NCI-H524 treated with DMSO at 0.1 percent for 48 hours (cell line): ENCODE measurements at regions not wholly inside any gene's neighbourhood (a gene's known extent, or its start where the extent isn't known, plus 50 kb on each side); places are given as distances from the start of the nearest gene placed in this dataset.

ENCODE experiments used
- DNase-seq: peaks from one replicate; lab custom pipeline; 2025; lab: John Stamatoyannopoulos, UW

- DNase-seq = no peak
Observed at GRCh38 chr11:113581713-113582112, 106.5 kb upstream of the DRD2 start.

DNA sequence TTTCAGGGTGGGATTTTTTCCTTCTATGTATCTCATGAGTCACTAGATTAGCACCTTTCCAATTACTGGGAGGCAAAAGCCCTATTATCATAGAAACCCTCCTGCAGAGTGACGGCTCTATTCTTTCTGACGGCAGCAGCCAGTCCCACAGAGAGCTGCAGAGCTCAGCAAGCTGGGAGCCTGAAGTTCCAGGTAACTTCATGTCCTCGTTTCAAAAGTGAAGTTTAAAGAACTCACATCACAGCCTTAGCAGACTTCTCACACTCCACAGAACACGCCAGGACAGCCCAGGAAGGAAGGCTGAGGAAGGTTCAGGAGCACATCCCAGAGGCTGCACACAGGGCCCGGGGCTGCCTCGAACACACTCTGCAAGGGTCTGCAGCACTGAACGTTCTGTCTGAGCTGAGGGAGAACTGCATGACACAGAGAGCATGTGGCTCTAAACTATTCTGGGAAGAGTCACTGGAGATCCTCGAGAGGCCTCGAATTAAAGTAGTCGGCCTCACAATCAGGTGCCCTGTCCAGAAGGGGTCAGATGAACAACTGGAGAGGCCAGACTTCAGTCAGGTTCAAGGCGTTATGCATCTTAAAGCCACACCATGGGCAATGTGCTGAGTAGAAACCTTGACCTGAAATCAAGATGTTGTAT, 104.2 kb upstream of the DRD2 start:
- no peak for DNase-seq

GRCh38 chr11:113578715-113579250, 103.6 kb upstream of the DRD2 start:
- DNase-seq = no peak

GRCh38 chr11:113578033-113578380, 102.8 kb upstream of the DRD2 start:
- peak; percentile 44 for DNase-seq

- DNase-seq = no peak
Observed at GRCh38 chr11:113577356-113578032, 102.3 kb upstream of the DRD2 start.

- no peak for DNase-seq
Observed at GRCh38 chr11:113574586-113574985, 99.4 kb upstream of the DRD2 start.

- no peak for DNase-seq
Observed at GRCh38 chr11:113574171-113574570, 99.0 kb upstream of the DRD2 start.

- no peak for DNase-seq
Observed at GRCh38 chr11:113572136-113572735, 97.0 kb upstream of the DRD2 start.

- DNase-seq = no peak
Observed at GRCh38 chr11:113571531-113571930, 96.3 kb upstream of the DRD2 start.

DNA sequence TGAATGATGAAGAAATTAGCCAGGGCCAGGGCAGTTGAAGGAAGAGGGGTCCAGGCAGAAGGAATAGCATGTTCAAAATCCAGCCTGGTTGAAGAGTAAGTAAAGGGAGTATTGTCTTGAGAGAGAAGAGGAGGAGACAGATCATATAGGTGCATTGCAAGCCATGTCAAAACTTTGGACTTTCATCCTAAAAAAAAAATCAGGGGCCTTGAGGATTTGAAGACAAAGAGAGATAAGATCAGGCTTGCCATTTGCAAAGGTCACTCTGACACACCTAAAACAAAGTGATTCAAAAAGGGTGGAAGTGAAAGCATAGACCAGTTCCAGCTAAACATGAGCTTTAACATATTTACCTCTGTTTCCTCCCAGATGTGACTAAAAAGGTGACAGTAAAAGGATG, 95.7 kb upstream of the DRD2 start:
- DNase-seq = no peak

- no peak for DNase-seq
Observed at GRCh38 chr11:113569391-113569790, 94.2 kb upstream of the DRD2 start.

- DNase-seq = no peak
Observed at GRCh38 chr11:113568566-113568965, 93.4 kb upstream of the DRD2 start.

GRCh38 chr11:113567867-113568544, 92.8 kb upstream of the DRD2 start:
- DNase-seq = no peak

- DNase-seq = no peak
Observed at GRCh38 chr11:113567097-113567496, 91.9 kb upstream of the DRD2 start.

- DNase-seq = no peak
Observed at GRCh38 chr11:113564527-113565130, 89.4 kb upstream of the DRD2 start.

GRCh38 chr11:113563766-113564526, 88.7 kb upstream of the DRD2 start:
- no peak for DNase-seq

- no peak for DNase-seq
Observed at GRCh38 chr11:113562981-113563461, 87.8 kb upstream of the DRD2 start.

DNA sequence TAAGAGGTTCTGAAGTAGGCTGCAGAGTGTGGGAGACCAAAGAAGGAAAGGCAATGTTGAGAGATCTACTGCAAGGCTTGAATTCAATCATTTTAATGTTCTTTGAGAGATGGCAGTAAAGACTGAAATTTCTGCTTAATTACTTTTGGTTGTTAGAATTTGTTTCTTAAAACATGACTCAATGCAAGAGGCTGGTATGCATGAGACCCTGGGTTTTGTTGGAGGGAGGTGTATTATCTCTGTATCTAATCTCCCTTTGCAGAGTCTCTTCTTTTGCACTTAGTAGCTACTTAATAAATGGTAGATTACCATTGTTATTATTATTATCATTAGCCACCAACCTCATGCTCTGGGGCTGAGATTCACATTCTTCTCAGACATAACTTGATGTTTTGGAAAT, 87.4 kb upstream of the DRD2 start:
- no peak for DNase-seq

DNA sequence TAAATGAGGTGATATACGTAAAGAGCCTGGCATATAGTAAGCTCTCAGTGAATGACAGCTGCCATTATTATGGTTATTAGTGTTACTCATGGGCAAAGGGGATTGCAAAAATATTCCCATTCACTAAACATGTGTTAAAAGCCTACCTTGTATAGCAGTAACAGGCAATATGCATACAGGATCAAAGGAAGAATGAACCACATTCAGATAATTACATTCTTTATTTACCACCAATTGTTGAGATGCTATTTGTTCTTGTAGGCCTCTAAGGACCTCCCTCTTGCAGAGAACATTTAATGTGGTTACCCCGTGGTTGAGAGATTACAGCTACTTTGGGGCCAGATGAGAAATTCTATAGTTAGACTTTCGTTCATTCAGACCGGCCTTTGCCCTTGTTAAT, 82.7 kb upstream of the DRD2 start:
- DNase-seq = no peak

GRCh38 chr11:113556036-113556435, 80.8 kb upstream of the DRD2 start:
- no peak for DNase-seq

DNA sequence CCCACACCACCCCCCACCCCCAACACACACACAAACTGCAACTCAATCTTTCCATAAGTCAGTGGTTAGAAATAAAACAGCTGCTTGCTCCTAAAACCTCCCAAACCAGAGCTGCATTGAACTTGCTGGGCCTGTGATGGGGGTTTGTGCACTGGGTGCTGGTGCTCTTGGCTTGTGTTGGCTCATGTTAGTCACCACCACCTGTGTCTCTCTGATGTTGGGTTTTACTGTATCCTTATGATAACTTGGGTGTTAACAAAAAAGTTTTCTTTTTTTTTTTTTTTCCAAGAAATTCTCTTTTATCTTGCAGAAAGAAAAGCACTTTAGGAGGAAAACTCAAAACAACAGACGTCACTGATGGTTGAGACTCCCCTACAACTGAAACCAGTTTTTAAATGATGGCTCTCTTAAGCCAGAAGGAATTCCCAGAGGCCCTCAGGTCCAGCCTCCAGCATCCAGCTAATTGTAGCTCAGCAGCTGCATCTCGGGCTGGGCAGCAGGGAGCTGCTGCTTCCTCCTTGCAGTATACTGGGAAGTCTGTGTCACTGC, 79.9 kb upstream of the DRD2 start:
- DNase-seq = peak; percentile 10
